ENCODE measurements at regions not wholly inside any gene's neighbourhood (a gene's known extent, or its start where the extent isn't known, plus 50 kb on each side); places are given as distances from the start of the nearest gene placed in this dataset.

DNA sequence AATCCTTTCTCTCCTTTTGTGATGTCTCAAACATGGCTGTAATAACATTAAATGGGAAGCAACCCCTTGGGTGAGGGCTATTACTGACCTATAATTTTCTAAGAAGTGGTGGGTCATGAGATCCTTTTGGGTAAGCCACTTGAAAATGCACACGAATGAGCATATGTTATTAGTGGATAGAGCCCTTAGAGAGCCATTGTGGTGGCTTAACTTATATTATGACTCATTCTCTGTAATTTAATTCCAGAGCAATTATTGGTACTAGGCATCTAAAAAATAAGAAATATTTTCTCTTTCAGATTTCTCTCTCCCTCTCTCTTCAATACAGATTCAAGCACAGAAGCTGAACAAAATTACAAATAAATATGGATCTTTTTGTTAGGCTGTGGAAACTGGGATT is 1177.4 kb upstream of the PHF14 start:
- DNase-seq (ENCODE audit: low read depth in 1 of 2, low spot score in 1 of 2): no peak

DNA sequence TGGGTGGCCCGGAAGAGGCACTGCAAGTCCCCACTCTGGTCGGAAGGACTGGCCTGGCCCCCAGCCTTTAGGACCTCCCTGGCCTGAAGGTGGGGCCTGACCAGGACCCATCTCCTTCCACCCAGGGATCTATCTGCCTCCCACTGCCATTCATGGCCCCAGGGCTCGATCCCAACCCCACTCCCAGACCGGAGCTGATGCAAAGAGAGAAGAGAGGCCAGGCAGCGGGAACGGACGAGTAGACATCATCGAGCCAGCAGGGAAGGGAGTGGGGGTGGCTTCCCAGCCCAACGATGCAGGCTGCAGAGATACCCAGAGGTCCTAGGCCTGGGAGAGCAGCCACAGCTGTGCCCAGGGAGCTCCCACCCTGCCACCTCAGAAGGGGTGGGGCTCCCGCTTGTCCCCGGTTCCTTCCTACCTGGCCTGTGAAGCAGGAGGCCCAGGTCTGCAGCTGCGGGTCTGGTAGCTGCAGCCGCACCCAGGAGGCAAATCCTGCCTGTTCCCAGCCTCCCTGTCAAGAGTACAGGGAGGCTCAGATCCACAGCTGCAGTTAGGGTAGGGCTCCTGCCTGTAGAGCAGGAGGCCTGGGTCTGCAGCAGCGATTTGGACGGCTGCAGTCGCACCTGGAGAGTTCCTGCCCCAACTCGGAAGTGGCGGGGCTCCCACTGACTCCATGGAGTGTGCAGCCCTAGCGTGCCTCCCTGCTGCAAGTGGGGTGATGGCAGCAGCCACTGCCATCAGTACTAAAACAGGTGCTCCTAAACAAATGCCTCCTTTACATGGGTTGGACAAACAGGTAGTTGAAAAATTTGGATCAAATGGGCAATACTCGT is 1151.0 kb upstream of the PHF14 start:
- DNase-seq (ENCODE audit: low read depth in 1 of 2, low spot score in 1 of 2): no peak

DNA sequence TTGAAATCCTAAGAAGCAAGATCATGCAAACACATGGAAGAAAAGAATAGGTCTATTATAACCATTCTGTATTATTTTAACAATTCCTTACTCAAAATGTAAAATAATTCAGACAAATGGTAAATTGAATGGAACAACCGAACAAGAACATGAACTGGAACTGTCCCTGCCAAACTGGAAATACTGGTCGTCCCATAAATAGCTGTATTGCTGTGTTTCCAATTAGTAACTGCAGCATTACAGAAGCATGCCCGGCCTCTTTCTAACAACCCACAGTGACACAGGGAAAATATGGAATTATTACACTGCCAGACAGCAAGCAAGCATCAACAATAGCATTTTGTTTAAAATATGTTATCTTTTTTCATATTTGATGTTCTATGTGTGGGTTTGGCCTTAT is 1138.5 kb upstream of the PHF14 start:
- no peak for DNase-seq (ENCODE audit: low read depth in 1 of 2, low spot score in 1 of 2)

DNA sequence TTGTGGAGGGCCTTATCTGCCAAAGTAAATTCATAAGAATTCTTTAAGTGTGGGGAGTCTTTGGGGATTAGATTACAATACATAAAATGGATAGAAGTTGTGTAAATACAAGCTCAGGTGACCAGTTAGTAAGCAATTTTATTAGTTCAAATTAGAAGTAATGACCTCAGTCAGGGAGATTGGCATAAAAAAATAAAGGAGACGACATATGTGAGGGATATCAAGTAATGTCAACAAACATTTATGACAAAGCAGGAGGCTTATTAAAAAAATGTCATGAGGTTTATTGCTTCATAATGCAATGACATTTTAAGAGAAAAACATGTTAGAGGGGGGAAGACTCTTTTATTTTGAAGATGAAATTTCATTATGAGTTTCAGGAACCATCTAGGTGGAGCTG is 1137.0 kb upstream of the PHF14 start:
- no peak for DNase-seq (ENCODE audit: low read depth in 1 of 2, low spot score in 1 of 2)

DNA sequence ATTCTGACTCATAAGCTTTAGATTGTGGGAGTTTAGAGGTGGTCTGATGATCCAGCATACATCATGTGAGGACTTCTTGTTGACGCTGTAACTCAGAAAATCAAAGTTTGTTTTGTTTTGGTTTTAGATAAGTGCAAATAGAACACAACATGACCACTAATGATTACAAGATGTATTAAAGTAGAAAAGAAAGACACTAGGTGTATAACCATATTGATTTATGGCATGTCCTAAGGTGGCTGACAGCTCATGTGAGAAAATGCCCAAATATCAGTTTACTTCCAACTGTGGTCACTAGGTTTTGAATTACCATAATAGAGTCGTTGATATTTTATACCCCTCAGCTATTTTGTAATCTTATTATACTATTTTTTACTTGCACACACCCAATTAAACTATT is 1131.4 kb upstream of the PHF14 start:
- no peak for DNase-seq (ENCODE audit: low read depth in 1 of 2, low spot score in 1 of 2)

DNA sequence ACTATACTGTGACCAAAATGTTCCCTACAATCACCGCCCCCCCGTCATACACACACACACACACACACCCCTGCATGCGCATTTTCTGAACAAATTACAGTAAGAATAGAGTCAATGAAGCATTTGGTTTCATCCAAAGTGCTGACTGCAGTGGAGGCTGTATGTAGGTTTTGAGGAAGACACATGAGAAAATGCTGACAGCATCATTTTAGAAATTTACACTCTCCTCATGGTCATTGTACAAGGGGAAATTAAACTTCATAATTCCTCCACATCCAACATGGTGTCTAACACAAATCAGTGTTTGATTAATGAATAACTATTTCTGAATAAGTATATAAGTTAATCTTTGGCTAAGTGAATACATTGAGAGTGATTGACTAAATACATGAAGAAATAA is 1126.8 kb upstream of the PHF14 start:
- no peak for DNase-seq (ENCODE audit: low read depth in 1 of 2, low spot score in 1 of 2)

DNA sequence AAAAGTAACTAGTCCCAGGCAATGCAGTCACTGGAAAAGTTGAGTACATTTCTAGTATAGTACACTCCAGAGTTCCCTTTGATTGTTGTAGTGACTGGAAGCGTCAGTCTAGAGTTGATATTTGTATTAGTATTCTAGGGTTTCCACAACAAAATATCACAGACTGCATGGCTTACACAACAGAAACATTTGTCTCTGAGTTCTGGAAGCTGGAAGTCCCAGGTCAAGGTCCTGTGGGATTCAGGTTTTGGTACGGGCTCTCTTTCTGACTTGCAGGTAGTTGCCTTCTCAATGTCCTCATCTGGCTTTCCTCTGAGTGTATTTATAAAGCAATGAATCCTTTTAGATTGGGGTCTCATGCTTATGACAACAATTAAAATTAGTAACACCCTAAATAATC is 1119.1 kb upstream of the PHF14 start:
- DNase-seq (ENCODE audit: low read depth in 1 of 2, low spot score in 1 of 2): no peak

DNA sequence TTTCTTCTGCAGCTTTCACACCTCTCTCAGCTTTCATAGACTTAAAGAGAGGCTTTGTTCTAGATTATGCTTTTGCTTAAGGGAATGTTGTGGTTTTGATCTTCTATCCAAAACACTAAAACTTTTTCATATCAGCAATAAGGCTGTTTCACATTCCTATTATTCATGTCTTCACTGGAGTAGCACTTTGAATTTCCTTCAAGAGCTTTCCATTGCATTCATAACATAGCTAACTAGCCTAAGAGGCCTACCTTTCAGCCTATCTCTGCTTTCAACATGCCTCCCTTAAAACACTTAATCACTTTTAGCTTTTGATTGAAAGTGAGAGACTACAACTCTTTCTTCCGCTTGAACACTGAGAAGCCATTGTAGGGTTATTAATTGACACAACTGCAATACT is 1117.0 kb upstream of the PHF14 start:
- DNase-seq (ENCODE audit: low read depth in 1 of 2, low spot score in 1 of 2): no peak

DNA sequence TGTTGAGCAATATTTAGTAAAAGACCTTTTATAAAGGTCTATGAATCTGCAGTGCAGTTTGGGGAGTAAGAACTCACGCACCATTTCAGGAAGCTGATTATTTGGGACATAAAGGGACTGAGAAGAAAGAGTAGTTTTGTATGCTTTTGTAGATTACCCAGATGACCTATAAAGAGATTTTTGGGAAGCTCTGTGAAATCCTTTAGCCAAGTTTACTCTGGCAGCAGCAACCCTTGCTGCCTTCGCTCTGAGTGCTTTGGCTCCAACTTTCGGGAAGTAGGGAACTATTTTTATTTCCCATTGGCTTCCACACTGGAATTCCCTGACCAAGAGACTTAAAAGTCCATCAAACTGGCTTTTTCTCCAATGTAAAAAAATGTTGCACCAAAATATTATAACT is 1110.1 kb upstream of the PHF14 start:
- DNase-seq (ENCODE audit: low read depth in 1 of 2, low spot score in 1 of 2): no peak

DNA sequence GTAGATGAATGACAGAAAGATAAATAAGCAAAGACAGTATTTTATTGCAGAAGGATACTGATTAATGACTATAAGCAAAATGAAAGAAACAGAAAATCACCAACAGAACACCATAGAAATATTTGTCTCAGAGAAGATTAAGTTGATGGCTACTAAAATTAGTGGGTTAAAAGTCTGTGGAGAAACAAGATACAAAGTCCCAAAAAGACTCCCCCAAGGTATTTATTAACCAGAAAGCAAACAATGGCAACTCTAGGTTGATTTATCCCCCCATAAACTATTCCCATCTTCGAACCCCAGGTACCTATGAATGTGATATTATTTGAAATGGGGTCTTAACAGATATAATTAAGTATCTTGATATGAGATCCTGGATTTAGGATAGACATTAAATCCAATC is 1104.5 kb upstream of the PHF14 start:
- DNase-seq (ENCODE audit: low read depth in 1 of 2, low spot score in 1 of 2): no peak

DNA sequence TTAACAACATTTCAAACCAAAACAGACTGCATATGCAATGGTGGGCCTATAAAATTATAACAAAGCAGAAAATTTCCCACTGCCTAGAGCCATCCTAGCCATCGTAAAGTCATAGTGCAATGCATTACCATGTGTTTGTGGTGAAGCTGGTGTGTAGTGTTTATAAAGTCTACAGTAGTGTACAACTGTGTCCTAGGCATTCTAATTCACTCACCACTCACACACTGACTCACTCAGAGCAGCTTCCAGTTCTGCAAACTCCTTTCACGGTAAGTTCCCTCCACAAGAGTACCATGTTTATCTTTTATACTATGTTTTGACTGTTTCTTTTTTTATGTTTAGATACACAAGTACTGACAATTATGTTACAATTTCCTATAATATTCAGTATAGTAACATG is 1104.1 kb upstream of the PHF14 start:
- no peak for DNase-seq (ENCODE audit: low read depth in 1 of 2, low spot score in 1 of 2)

DNA sequence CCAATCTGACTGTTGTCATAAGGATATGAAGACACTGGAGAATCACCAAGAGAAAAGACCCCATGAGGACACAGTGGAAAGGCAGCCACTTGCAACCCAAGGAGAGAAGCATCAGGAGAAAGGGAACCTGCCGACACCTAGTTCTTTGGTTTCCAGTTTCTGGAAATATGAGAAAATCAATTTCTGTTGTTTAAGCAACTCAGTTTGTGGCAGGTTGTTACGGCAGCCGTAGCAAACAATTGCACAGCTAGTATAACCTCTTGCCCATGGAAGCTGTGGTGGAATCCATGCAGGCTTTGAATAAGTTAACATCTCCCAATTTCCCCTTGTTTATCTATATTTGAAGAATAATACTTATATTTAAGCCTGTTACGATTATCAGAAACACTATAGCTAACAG is 1103.0 kb upstream of the PHF14 start:
- DNase-seq (ENCODE audit: low read depth in 1 of 2, low spot score in 1 of 2): no peak

DNA sequence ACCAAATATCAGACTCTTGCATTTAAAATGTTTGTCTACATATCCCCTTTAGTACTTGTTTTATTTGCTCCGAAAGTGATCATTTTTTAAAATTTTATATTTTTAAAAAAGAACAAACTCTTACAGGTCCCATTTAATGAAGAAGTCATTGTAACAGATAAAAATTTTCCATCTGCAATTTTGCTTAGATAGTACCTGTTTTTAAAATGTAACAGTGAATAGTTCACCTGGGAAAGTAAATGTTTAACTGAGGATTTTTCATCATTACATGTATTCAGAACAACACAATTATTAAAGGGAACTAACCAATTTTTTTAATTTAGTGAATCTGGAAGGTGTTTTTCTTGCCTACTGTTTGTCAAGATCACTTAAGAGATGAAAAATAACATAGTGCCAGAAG is 1099.5 kb upstream of the PHF14 start:
- no peak for DNase-seq (ENCODE audit: low read depth in 1 of 2, low spot score in 1 of 2)

DNA sequence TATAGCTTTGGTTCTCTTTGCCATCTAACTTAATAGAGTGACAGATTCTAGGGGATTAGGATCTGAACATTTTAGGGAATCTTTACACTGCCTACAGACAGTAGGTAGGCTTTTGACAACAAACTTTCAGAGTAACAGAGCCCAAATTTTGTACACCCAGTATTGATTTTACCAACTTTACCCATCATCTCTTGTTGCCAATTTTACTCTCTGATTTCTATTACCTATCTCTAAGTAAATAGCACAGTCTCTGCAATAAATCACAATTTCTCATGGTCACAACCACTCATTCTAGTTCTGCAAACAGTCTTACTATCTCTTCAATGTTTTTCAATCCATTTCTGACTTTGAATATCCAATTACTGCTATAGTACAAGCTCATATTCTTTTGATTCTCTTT is 1097.6 kb upstream of the PHF14 start:
- no peak for DNase-seq (ENCODE audit: low read depth in 1 of 2, low spot score in 1 of 2)

DNA sequence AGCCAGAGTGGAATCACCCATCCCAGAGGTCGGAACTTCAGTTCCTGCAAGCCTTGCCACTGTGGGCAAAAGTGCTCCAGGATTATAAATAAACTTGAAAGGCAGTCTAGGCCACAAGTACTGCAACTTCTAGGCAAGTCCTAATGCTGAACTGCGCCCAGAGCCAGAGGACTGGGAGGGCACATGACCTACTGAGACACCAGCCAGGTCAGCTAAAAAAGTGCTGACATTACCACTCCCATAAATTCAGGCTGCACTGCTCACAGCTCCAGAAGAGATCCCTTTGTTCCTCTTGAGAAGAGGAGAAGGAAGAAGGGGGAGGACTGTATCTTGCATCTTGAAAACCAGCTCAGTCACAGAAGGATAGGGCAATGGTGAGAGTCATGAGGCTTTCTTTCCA is 1084.1 kb upstream of the PHF14 start:
- no peak for DNase-seq (ENCODE audit: low read depth in 1 of 2, low spot score in 1 of 2)

DNA sequence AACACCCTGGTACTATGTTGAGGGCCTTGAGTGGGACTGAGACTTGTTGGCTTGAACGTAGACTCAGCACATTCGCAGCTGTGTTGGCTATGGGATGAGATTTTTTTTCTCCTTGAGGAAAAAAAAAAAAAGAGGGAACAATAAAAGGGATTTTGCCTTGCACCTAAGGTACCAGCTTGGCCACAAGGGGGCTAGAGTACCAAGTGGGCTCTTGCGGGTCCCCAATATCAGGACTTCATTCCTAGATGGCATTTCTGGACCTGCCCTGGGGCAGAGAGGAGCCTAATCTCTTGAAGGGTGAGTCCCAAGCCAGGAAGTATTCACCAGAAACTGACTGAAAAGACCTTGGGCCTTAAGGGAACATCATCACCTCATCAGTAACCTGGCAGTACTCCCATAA is 1083.6 kb upstream of the PHF14 start:
- DNase-seq (ENCODE audit: low read depth in 1 of 2, low spot score in 1 of 2): no peak

DNA sequence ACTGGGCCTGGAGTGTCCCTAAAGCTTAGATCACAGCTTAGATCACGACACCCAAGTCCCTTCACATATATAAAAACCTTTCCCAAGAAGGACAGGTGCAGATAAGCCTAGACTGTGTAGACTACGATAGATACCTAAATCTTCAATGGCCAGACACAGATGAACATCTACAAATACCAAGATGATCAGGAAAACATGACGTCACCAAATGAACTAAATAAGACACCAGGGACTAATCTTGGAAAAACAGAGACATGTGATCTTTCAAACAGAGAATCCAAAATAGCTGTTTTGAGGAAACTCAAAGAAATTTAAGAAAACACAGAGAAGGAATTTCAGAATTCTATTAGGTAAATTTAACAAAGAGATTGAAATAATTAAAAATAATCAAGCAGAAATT is 1082.6 kb upstream of the PHF14 start:
- no peak for DNase-seq (ENCODE audit: low read depth in 1 of 2, low spot score in 1 of 2)

DNA sequence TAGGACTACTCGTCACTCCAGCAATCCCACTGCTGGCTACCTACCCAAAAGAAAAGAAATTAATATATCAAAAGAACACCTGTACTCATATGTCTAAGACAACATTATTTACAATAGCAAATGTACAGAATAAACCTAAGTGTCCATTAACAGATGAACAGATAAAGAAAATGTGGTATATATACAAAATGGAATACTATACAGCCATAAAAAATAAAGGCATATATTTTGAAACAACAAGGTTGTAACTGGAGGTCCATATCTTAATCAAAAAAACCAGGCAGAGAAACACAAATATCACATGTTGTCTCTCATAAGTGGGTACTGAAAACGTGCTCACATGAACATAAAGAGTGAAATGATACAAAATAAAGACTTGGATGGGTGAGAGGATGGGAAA is 1073.3 kb upstream of the PHF14 start:
- DNase-seq (ENCODE audit: low read depth in 1 of 2, low spot score in 1 of 2): no peak

DNA sequence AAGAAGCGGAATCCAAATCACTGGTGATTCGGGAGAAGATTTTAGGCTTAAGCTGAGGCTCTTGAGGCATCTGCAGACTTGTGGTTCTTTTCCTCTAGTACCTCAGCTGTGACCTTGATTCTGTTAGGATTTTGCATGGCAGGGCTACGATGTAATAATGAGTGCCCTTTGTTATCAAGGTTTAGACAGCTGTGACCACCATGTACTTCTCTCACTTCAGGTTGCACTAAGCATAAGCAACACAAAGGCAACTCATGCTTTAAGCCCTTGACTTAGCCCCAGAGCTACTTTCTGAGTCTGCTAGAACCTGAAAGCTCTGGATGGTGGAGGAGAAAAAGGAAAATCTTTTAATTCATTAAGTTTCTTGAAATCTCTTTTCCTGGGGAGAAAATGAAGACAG is 1052.3 kb upstream of the PHF14 start:
- no peak for DNase-seq (ENCODE audit: low read depth in 1 of 2, low spot score in 1 of 2)

DNA sequence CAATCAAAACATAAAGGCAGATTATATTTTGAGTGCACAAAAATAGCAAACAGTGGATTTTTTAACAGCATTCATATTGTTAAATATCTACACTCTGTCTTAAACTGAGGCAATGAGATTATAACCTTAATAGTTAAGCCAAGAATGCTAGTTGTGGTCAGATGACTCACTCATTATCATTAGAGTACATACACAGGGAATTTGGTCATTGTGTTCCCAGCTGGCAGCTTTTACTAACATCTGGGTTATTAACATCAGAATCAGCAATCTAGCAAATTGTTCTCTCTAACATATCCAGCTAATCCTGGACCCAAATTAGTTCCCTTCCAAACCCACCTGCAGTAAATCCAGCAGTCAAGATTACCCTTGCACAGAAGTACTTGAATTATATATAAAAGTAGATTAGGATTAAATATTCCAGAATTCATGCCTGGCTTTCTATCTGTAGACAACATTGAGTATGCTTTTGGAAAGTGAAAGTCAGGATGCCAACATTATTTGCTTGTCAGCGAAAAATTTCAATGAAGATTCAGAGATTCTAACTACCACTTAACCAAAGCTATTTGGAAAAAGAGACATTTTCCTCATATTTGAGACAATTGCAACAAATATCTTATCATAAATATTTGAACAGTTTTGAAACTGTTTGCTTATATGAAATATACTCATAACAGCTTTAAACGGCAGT is 1035.6 kb upstream of the PHF14 start:
- DNase-seq (ENCODE audit: low read depth in 1 of 2, low spot score in 1 of 2): no peak

DNA sequence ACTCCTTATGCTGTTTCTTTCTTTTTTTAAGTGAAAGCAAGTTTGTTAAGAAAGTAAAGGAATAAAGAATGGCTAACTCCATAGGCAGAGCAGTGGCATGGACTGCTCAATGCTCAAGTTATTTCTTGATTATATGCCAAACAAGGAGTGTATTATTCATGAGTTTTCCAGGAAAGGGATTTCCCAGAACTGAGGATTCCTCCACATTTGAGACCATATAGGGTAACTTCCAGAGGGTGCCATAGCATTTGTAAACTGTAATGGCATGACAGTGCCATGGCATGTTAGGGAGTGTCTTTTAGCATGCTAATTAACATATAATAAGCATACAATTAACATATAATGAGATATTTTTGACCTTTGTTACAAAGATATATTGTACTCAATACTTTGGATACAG is 1034.5 kb upstream of the PHF14 start:
- DNase-seq (ENCODE audit: low read depth in 1 of 2, low spot score in 1 of 2): no peak

DNA sequence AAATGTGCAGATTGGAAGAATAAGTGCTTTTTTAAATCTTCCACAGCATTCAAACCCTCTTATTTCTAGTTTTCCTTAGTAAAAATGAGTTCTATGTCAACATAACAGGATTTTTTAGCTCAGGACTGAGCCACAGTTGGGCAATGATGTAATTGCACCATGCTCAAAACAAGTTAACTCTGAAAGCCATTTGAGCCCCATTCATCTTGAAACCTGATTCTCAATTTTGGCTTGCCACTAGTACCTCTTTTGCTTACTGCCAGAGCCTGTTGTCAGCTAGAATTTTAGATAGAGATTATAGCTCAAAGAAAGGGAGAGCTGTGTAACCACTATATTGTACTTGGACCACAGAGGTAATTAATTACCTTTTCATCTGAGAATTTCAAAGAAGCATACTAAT is 1028.5 kb upstream of the PHF14 start:
- no peak for DNase-seq (ENCODE audit: low read depth in 1 of 2, low spot score in 1 of 2)

DNA sequence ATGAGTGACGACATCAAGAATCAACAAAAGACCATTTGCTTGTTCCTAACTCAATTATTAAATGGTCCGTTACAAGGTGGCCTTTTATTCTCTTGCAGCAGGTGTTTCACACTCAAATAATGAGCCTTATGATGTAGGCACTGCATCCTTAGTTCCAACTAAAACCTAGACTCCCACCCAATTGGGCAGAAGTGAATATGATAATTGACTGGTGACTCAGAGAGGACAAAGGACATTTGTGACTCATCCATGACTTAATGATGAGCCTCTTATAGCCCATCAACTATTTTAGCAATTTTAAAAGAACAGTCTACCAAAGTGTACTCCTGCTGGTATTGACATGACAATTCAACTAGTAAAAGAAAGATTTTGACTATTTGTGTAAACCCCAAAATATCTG is 1027.8 kb upstream of the PHF14 start:
- DNase-seq (ENCODE audit: low read depth in 1 of 2, low spot score in 1 of 2): no peak

All from activated CD4-positive, alpha-beta T cell treated with anti-CD3 and anti-CD28 coated beads, Interleukin-2, amount 50 U/mL, for 24 hours (primary cell).